ENCODE measurements at regions not wholly inside any gene's neighbourhood (a gene's known extent, or its start where the extent isn't known, plus 50 kb on each side); places are given as distances from the start of the nearest gene placed in this dataset.

DNA sequence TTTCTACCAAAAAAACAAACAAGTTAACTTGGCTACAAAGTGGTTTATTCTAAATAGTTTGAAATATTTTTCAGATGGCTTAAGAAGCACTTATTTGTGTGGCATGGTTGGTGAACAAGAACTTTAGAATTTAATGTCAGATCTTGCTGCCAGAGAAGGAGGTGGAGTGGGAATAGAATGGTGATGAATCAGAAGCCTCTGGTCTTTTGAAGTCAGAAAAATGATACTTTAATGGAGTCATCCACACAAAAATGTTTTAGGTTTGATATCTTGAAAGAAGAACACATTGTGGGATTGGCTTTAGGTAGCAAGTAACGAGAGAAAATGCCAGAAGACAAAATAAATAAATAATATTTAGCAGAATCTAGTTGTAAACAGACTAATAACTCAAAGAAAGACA, 243.1 kb upstream of the FANCL start:
- TF ChIP-seq, protein P1, sequence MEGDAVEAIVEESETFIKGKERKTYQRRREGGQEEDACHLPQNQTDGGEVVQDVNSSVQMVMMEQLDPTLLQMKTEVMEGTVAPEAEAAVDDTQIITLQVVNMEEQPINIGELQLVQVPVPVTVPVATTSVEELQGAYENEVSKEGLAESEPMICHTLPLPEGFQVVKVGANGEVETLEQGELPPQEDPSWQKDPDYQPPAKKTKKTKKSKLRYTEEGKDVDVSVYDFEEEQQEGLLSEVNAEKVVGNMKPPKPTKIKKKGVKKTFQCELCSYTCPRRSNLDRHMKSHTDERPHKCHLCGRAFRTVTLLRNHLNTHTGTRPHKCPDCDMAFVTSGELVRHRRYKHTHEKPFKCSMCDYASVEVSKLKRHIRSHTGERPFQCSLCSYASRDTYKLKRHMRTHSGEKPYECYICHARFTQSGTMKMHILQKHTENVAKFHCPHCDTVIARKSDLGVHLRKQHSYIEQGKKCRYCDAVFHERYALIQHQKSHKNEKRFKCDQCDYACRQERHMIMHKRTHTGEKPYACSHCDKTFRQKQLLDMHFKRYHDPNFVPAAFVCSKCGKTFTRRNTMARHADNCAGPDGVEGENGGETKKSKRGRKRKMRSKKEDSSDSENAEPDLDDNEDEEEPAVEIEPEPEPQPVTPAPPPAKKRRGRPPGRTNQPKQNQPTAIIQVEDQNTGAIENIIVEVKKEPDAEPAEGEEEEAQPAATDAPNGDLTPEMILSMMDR (conservative IDR thresholded peaks at IDR 0.05) = no peak
- no peak for TF ChIP-seq EZH2 (IDR thresholded peaks at IDR 0.05; ENCODE audit: low read depth)

Data from PC-9 (cell line).